ENCODE measurements at regions not wholly inside any gene's neighbourhood (a gene's known extent, or its start where the extent isn't known, plus 50 kb on each side); places are given as distances from the start of the nearest gene placed in this dataset.

- H3K4me1 ChIP-seq (ENCODE audit: control insufficient read depth, extremely low read depth, insufficient read depth, low read length): no peaks in the 10 kb centered on the region
- no peak overlapping the region for H2AFZ ChIP-seq (ENCODE audit: low read depth, low read length)
- H3K36me3 ChIP-seq (ENCODE audit: control insufficient read depth in 2 of 2, extremely low read depth in 1 of 2, insufficient read depth in 2 of 2, low read length in 2 of 2): no peaks in the 10 kb centered on the region
- no peaks in the 10 kb centered on the region for H3K9me1 ChIP-seq (replicated peaks; ENCODE audit: control insufficient read depth, extremely low read depth, insufficient read depth, low read length)
- dilution Hi-C loops (cut with MboI; ENCODE audit: extremely low pct_ligation_motif_present, low sequenced_read_pairs): no loop called here
- FAIRE-seq: no peak
- BruUV-seq (replicated peaks): no TSS peak
- H4K20me1 ChIP-seq (replicated peaks; ENCODE audit: control insufficient read depth, extremely low read depth, insufficient read depth, low read length): no peaks in the 10 kb centered on the region
- H3K27ac ChIP-seq (ENCODE audit: insufficient read depth, low read depth, low read length): no peak overlapping the region
- intact Hi-C loops (cut with micrococcal nuclease): loop anchor here (10.0 kb wide), 1 partner anchor 60 kb away; no protein-coding TSS in a partner anchor
- no peaks in the 10 kb centered on the region for H3K79me2 ChIP-seq (ENCODE audit: control insufficient read depth, insufficient read depth, low read length)
- H3K9ac ChIP-seq (replicated peaks; ENCODE audit: extremely low read depth, insufficient read depth, low read length): no peak overlapping the region
- no peak overlapping the region for H3K4me2 ChIP-seq (ENCODE audit: insufficient read depth, low read length)
- no peaks in the 10 kb centered on the region for H3K9me3 ChIP-seq (replicated peaks; ENCODE audit: control insufficient read depth, insufficient read depth, low read length)
- POLR2A ChIA-PET: no interaction called here
- no peaks in the 10 kb centered on the region for H3K27me3 ChIP-seq (ENCODE audit: control insufficient read depth in 2 of 2, insufficient read depth in 2 of 2, low read length in 2 of 2)
- no peak for TF ChIP-seq MYC (IDR thresholded peaks at IDR 0.05; ENCODE audit: low read depth, low read length)
- TF ChIP-seq, protein P1, sequence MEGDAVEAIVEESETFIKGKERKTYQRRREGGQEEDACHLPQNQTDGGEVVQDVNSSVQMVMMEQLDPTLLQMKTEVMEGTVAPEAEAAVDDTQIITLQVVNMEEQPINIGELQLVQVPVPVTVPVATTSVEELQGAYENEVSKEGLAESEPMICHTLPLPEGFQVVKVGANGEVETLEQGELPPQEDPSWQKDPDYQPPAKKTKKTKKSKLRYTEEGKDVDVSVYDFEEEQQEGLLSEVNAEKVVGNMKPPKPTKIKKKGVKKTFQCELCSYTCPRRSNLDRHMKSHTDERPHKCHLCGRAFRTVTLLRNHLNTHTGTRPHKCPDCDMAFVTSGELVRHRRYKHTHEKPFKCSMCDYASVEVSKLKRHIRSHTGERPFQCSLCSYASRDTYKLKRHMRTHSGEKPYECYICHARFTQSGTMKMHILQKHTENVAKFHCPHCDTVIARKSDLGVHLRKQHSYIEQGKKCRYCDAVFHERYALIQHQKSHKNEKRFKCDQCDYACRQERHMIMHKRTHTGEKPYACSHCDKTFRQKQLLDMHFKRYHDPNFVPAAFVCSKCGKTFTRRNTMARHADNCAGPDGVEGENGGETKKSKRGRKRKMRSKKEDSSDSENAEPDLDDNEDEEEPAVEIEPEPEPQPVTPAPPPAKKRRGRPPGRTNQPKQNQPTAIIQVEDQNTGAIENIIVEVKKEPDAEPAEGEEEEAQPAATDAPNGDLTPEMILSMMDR (IDR thresholded peaks at IDR 0.05; ENCODE audit: extremely low read depth in 1 of 2, insufficient read depth in 1 of 2, low read depth in 1 of 2, low read length in 2 of 2): no peak
- TF ChIP-seq FOS (IDR thresholded peaks at IDR 0.05; ENCODE audit: borderline replicate concordance, insufficient read depth, low read length): no peak
- no peak for TF ChIP-seq MAX (IDR thresholded peaks at IDR 0.05; ENCODE audit: insufficient read depth, insufficient read length)
- no peak for TF ChIP-seq POLR2A (IDR thresholded peaks at IDR 0.05; ENCODE audit: low read depth, low read length)
- no peak for TF ChIP-seq JUN (IDR thresholded peaks at IDR 0.05; ENCODE audit: borderline replicate concordance, insufficient read depth, insufficient read length, low read depth)
- TF ChIP-seq GATA2 (IDR thresholded peaks at IDR 0.05; ENCODE audit: insufficient read depth, insufficient read length, low read depth, low read length): no peak
- TF ChIP-seq POLR2AphosphoS5 (IDR thresholded peaks at IDR 0.05; ENCODE audit: insufficient read depth, low read depth, low read length): no peak
- no peak for TF ChIP-seq EZH2 (IDR thresholded peaks at IDR 0.05; ENCODE audit: borderline replicate concordance, low read depth, low read length, severe bottlenecking)
- CTCF ChIA-PET: no interaction called here
- DNase-seq (ENCODE audit: low read depth, low spot score): no peak
- H3K4me3 ChIP-seq (replicated peaks in 1 of 3; ENCODE audit: insufficient read depth in 1 of 3, low read depth in 1 of 3, low read length in 3 of 3): no peak overlapping the region
Measured at GRCh38 chr18:27674411-27674810, 489.3 kb upstream of the CHST9 start.
